B cell (primary cell): ENCODE measurements at regions not wholly inside any gene's neighbourhood (a gene's known extent, or its start where the extent isn't known, plus 50 kb on each side); places are given as distances from the start of the nearest gene placed in this dataset.

Experiments
- ATAC-seq: fragments of 200-7000 bp; cut with Tn5 transposase; one replicate; pipeline ENCODE4 v1.10.0; 2021; ENCODE audit warnings: low read depth, mild to moderate bottlenecking, moderate number of reproducible peaks, moderate library complexity
- CTCF ChIA-PET: fragments of 350-600 bp; sonication (Branson Sonifier 250); formaldehyde crosslinking; loops from one replicate; lab custom pipeline; 2021; ENCODE audit warnings: antibody characterized with exemption, inconsistent platforms; lab: Charles Lee
- POLR2A ChIA-PET: fragments of 350-600 bp; sonication (Branson Sonifier 250); formaldehyde crosslinking; loops from one replicate; lab custom pipeline; 2021; ENCODE audit warnings: antibody characterized with exemption; lab: Charles Lee
- DNase-seq: peaks from one replicate; pipeline ENCODE4 v3.0.0; 2013
- H2AFZ ChIP-seq: 2 replicates; pipeline ENCODE4 v1.6.1; 2012; ENCODE audit warnings: mild to moderate bottlenecking, low read depth, low read length; ENCODE audit not compliant: insufficient read depth, poor library complexity, severe bottlenecking
- H3K27ac ChIP-seq, 2 donors: 1 replicate in 1 of 2; 2 replicates in 1 of 2; pipeline ENCODE4 v1.5.1; 2012 to 2013; ENCODE audit warnings: low read length in 2 of 2, mild to moderate bottlenecking in 2 of 2, moderate library complexity in 1 of 2
- H3K27me3 ChIP-seq, 4 experiments: fragments of 200-600 bp in 1 of 4; sonication (generic) in 1 of 4; replicated peaks in 1 of 4; 1 replicate in 2 of 4; 2 replicates in 2 of 4; pipeline versions ENCODE4 v1.6.1 to v1.7.0; 2013 to 2016; ENCODE audit warnings: low read length in 3 of 4, mild to moderate bottlenecking in 2 of 4, mixed read lengths in 1 of 4, moderate library complexity in 1 of 4; ENCODE audit not compliant: insufficient read depth in 4 of 4, control insufficient read depth in 3 of 4; ENCODE audit errors: control extremely low read depth in 1 of 4
- H3K36me3 ChIP-seq, 2 experiments: replicated peaks in 1 of 2; 1 replicate in 1 of 2; 2 replicates in 1 of 2; pipeline versions ENCODE4 v1.6.1 to v1.7.1; 2013; ENCODE audit warnings: low read length in 1 of 2; ENCODE audit not compliant: insufficient read depth in 2 of 2, control insufficient read depth in 1 of 2; ENCODE audit errors: control extremely low read depth in 1 of 2, extremely low read depth in 1 of 2
- H3K4me1 ChIP-seq, 2 donors: fragments of 200-600 bp in 1 of 2; sonication (generic) in 1 of 2; 1 replicate in 1 of 2; 2 replicates in 1 of 2; pipeline versions ENCODE4 v1.5.1 to v1.6.1; 2013 to 2017; ENCODE audit warnings: low read length in 2 of 2; ENCODE audit not compliant: control insufficient read depth in 2 of 2, insufficient read depth in 2 of 2
- H3K4me2 ChIP-seq: replicated peaks from 2 replicates; pipeline ENCODE3; 2012; ENCODE audit warnings: mild to moderate bottlenecking, low read depth, low read length; ENCODE audit not compliant: poor library complexity, severe bottlenecking
- H3K4me3 ChIP-seq, 5 experiments: fragments of 200-600 bp in 1 of 5; sonication (generic) in 1 of 5; 1 replicate in 3 of 5; 2 replicates in 2 of 5; pipeline versions ENCODE4 v1.5.1 to v1.7.0; 2011 to 2016; ENCODE audit warnings: low read length in 4 of 5, mild to moderate bottlenecking in 4 of 5, low read depth in 2 of 5, control low read depth in 1 of 5, moderate library complexity in 1 of 5; ENCODE audit not compliant: insufficient read depth in 1 of 5; ENCODE audit errors: control extremely low read depth in 1 of 5, extremely low read depth in 1 of 5
- H3K79me2 ChIP-seq: fragments of 200-600 bp; sonication (generic); one replicate; pipeline ENCODE4 v1.6.0; 2016; ENCODE audit warnings: low read length; ENCODE audit not compliant: control insufficient read depth, insufficient read depth
- H3K9ac ChIP-seq: fragments of 200-600 bp; sonication (generic); 2 replicates; pipeline ENCODE4 v1.6.1; 2017; ENCODE audit warnings: mild to moderate bottlenecking, low read length, moderate library complexity
- H3K9me3 ChIP-seq, 3 donors: one replicate each; pipeline versions ENCODE4 v1.6.1 to v1.7.1; 2013; ENCODE audit warnings: low read length in 2 of 3; ENCODE audit not compliant: control insufficient read depth in 2 of 3, insufficient read depth in 1 of 3; ENCODE audit errors: control extremely low read depth in 1 of 3
- H4K20me1 ChIP-seq: 2 replicates; pipeline ENCODE4 v1.6.0; 2012; ENCODE audit warnings: mild to moderate bottlenecking, low read length; ENCODE audit not compliant: insufficient read depth, control insufficient read depth, poor library complexity, severe bottlenecking
- H3K27ac Mint-ChIP-seq: one replicate; pipeline ENCODE4 v1.8.0; 2021; ENCODE audit warnings: mixed read lengths
- H3K27me3 Mint-ChIP-seq: one replicate; pipeline ENCODE4 v1.8.0; 2021; ENCODE audit warnings: mixed read lengths
- H3K4me1 Mint-ChIP-seq: one replicate; pipeline ENCODE4 v1.8.0; 2021; ENCODE audit warnings: mixed read lengths
- H3K4me3 Mint-ChIP-seq: one replicate; pipeline ENCODE4 v1.8.0; 2021; ENCODE audit warnings: mixed read lengths
- H3K9me3 Mint-ChIP-seq: one replicate; pipeline ENCODE4 v1.8.0; 2022; ENCODE audit warnings: mixed read lengths; ENCODE audit not compliant: insufficient read depth
- EZH2 ChIP-seq: IDR thresholded peaks from 2 replicates; pipeline ENCODE4 v1.6.1; 2012; ENCODE audit warnings: borderline replicate concordance, low read depth, mild to moderate bottlenecking, moderate library complexity, low read length; ENCODE audit not compliant: insufficient read depth, poor library complexity, severe bottlenecking
- WGBS: methylation state at CpG from one replicate; pipeline ENCODE4 v1.1.5; 2013; ENCODE audit warnings: missing lambda C conversion rate; ENCODE audit not compliant: insufficient coverage; 5-methylcytosine and 5-hydroxymethylcytosine counted together
- intact Hi-C: fragments of 100-400 bp; cut with micrococcal nuclease; formaldehyde crosslinking; loops from one replicate; pipeline ENCODE4 v1.10.0; 2022
- TF ChIP-seq, protein P1 (sequence below): fragments of 200-600 bp; IDR thresholded peaks from one replicate; pipeline ENCODE4 v1.8.0; 2022; ENCODE audit warnings: antibody characterized with exemption, mild to moderate bottlenecking

DNA sequence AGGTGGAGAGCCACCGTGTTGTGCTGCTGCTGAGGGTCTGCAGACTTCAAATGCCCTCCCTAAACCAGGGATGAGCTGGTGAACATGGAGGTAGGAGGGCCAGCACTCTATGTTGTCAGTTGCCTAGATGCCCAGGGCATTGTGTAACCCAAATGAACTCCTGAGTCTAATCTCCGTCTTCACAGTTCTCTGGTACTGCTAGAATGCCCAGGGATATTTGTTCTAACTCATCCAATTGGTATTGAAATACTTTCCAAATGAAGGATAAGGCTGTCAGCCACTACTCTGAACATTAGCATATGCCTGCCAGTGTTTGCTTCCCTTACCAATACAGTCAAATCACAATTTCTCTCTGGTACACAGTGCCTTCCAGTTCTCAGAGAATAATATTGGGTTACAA, 492.6 kb downstream of the SLC4A3 start:
- Mint-ChIP-seq H3K27ac (no peak overlapping the region), H3K9me3 (peaks cover 7% of the 10 kb centered on the region), H3K4me3 (no peak overlapping the region), H3K4me1 (no peaks in the 10 kb centered on the region), H3K27me3 (no peaks in the 10 kb centered on the region)
- Histone ChIP-seq H4K20me1 (no peaks in the 10 kb centered on the region), H3K4me3 (no peak overlapping the region), H3K27me3 (no peaks in the 10 kb centered on the region), H3K27ac (no peak overlapping the region), H3K9ac (no peak overlapping the region), H3K36me3 (no peaks in the 10 kb centered on the region), H3K79me2 (no peaks in the 10 kb centered on the region), H3K4me2 (no peak overlapping the region), H3K4me1 (no peaks in the 10 kb centered on the region), H2AFZ (no peak overlapping the region), H3K9me3 (no peaks in the 10 kb centered on the region)
- intact Hi-C loops: no loop called here
- ATAC-seq (no peak), DNase-seq (no peak)
- CTCF ChIA-PET: no interaction called here
- TF ChIP-seq EZH2: no peak
- TF ChIP-seq, protein P1, sequence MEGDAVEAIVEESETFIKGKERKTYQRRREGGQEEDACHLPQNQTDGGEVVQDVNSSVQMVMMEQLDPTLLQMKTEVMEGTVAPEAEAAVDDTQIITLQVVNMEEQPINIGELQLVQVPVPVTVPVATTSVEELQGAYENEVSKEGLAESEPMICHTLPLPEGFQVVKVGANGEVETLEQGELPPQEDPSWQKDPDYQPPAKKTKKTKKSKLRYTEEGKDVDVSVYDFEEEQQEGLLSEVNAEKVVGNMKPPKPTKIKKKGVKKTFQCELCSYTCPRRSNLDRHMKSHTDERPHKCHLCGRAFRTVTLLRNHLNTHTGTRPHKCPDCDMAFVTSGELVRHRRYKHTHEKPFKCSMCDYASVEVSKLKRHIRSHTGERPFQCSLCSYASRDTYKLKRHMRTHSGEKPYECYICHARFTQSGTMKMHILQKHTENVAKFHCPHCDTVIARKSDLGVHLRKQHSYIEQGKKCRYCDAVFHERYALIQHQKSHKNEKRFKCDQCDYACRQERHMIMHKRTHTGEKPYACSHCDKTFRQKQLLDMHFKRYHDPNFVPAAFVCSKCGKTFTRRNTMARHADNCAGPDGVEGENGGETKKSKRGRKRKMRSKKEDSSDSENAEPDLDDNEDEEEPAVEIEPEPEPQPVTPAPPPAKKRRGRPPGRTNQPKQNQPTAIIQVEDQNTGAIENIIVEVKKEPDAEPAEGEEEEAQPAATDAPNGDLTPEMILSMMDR: no peak
- POLR2A ChIA-PET: no interaction called here
- 89% methylated on average over 1 of the region's 2 CpGs for WGBS

DNA sequence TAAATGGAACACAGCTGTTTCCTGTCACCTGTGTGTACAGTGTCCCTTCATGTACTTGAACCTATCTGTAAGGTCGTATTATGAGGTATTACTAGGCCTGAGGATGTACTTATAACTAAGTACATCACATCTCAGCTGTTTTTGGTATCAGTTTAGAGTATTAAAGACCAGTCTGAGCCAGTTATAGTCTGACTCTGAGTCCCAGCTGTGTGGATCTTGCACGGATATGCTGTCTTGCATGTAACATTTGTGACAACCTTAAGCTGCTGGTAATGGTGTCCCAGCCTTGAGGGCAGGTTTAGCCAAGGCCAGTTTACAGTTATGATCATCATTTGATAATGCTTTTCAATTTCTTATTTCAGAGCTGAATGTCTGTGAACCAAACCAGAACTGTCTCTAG, 496.3 kb downstream of the SLC4A3 start:
- CTCF ChIA-PET: no interaction called here
- intact Hi-C loops: no loop called here
- peaks cover 2% of the 10 kb centered on the region for H3K9me3 Mint-ChIP-seq
- POLR2A ChIA-PET: no interaction called here
- 88% methylated on average over 1 of the region's 2 CpGs for WGBS
- DNase-seq: no peak
- H3K9me3 ChIP-seq: no peaks in the 10 kb centered on the region
- no peaks in the 10 kb centered on the region for H3K79me2 ChIP-seq
- H3K4me2 ChIP-seq: no peak overlapping the region
- H3K27me3 ChIP-seq: no peaks in the 10 kb centered on the region
- H3K4me3 ChIP-seq: no peak overlapping the region
- no peaks in the 10 kb centered on the region for H4K20me1 ChIP-seq
- ATAC-seq: no peak
- H3K9ac ChIP-seq: no peak overlapping the region
- no peak overlapping the region for H3K27ac Mint-ChIP-seq
- H3K27me3 Mint-ChIP-seq: no peaks in the 10 kb centered on the region
- no peaks in the 10 kb centered on the region for H3K4me1 Mint-ChIP-seq
- H2AFZ ChIP-seq: no peak overlapping the region
- H3K4me1 ChIP-seq: no peaks in the 10 kb centered on the region
- no peak overlapping the region for H3K27ac ChIP-seq
- H3K36me3 ChIP-seq: no peaks in the 10 kb centered on the region
- no peak overlapping the region for H3K4me3 Mint-ChIP-seq
- TF ChIP-seq, protein P1: no peak
- no peak for TF ChIP-seq EZH2
